ENCODE measurements at regions not wholly inside any gene's neighbourhood (a gene's known extent, or its start where the extent isn't known, plus 50 kb on each side); places are given as distances from the start of the nearest gene placed in this dataset.
"Not testable (repeated sequence)": the region's sequence is repeated elsewhere in the genome, so short reads cannot be mapped to it uniquely, and the experiment has no call there.

DNA sequence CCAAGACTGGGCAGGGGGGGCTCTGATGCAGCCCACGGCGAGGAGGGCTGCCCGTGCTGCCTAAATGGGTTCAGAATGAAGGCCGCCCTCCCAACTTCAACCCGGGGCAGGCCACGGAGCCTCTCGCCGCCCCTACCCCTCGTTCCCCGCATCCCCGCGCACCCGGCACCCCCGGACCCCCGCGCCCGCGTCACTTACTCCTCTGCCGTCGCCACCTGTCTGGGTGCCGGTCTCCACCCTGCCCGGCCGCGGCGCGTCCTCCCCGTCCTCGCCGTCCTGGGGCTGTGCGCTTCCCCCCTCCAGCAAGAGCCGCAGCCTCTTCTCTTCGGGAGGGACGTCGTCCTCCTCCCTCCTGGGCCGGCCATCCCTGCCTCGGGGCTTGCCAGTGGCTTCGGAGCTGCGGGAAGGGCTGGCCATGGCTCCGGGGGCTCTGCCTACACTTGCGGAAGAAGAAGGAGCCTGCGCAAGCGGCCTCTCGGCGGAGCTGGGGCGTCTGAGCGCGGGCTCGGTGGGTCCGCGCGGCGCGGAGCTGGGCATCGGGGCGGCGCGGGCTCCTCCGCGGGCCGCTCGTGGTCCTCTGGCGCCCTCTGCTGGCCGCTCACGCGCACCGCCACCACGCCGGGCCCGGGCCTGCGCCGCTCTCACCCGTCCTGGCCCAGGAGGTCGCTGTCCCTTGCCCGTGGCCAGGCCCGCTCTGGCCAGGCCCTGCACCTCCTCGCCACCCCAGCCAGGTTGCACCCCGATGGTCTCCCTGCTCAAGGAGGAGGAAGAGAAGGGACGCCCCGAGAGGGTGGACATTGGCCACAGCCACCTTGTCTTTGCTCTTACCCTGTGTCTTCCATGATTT lies 59.3 kb upstream of the CLEC6A start:
- DNase-seq, result peak; percentile 51 to 64

DNA sequence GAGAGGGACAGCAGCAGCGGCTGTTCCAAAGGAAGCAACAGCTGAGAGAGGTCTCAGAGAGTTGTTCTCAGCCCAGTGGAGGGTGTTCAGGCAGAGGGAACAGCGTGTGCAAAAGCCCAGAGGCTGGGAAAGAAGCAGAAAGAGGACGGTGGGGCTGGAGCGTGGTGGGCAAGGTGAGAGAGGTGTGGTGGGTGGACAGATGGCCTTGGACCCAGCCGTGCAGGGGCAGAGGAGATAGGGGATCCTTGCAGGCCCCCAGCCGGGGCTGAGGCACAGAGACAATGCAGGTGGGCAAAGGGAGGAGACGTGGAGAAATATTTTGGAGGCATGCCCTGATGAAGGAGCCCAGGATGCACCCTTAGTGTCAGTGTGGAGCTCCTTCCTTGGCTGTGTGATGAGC lies 58.4 kb upstream of the CLEC6A start:
- not testable (repeated sequence) for DNase-seq

DNA sequence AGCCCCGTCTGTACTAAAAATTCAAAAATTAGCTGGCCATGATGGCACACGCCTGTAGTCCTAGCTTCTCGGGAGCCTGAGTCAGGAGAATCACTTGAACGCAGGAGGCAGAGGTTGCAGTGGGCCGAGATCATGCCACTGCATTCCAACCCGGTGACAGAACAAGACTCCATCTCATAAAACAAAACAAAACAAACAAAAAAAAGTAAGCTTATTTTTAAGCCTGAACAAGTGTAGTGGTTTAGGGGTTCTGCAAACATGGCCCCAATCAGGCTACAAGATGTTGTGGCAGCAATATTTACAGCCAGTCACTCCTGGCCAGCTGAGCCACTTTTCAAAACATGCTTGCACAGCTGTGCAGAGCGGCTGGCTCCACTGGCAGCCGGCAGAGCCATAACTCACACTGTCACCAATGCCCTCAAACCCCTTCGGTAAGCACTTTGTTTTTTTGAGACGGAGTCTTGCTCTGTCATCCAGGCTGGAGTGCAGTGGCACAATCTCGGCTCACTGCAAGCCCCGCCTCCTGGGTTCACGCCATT lies 56.2 kb upstream of the CLEC6A start:
- not testable (repeated sequence) for DNase-seq

DNA sequence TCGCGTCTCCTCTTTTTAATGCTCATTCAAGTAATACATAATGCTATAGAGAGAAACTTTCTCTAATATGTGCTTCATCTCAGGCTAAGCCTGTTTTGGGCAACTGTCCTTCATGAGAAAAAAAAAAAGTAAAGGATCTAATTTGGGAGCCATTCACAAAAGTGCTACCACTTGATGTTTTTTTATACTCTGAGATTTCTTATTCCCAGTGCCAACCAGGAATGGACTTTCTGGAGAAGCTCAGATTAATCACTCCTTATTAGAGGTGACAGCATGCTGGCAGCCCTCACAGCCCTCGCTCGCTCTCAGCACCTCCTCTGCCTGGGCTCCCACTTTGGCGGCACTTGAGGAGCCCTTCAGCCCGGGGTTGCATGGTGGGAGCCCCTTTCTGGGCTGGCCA lies 51.9 kb upstream of the CLEC6A start:
- not testable (repeated sequence) for DNase-seq

DNA sequence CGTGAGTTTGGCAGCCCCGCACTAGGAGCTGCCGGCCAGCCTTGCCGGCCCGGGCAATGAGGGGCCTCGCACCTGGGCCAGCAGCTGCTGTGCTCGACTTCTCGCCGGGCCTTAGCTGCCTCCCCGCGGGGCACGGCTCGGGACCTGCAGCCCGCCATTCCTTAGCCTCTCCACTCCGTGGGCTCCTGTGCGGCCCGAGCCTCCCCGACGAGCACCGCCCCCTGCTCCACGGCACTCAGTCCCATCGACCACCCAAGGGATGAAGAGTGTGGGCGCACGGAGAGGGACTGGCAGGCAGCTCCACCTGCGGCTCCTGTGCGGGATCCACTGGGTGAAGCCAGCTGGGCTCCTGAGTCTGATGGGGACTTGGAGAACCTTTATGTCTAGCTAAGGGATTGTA lies 51.4 kb upstream of the CLEC6A start:
- DNase-seq, result not testable (repeated sequence)
